ENCODE measurements at regions not wholly inside any gene's neighbourhood (a gene's known extent, or its start where the extent isn't known, plus 50 kb on each side); places are given as distances from the start of the nearest gene placed in this dataset.

DNA sequence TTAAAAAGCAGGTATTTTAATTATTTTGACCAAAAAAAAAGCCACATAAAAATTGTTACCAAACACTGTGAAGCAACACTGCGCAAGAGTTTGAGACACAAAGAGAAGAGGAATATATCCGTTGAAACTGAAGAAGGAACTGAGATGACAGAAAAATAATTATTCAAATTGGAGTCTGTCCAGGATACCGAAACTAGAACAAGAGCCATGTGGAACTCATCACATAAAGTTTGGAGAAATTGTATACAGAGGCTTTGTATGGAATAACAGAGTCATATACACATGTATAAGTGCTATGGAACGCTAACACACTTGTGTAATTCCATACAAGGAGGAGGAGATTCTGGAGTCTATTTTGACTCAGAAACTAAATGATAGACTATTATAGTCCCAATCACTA, 675.1 kb upstream of the ADGRL2 start:
- DNase-seq, result no peak

GRCh38 chr1:81121306-81121705, 679.4 kb upstream of the ADGRL2 start:
- no peak for DNase-seq

- no peak for DNase-seq
Observed at GRCh38 chr1:81119319-81119718, 681.4 kb upstream of the ADGRL2 start.

GRCh38 chr1:81118550-81118949, 682.2 kb upstream of the ADGRL2 start:
- no peak for DNase-seq

- no peak for DNase-seq
Observed at GRCh38 chr1:81115422-81115821, 685.3 kb upstream of the ADGRL2 start.

DNA sequence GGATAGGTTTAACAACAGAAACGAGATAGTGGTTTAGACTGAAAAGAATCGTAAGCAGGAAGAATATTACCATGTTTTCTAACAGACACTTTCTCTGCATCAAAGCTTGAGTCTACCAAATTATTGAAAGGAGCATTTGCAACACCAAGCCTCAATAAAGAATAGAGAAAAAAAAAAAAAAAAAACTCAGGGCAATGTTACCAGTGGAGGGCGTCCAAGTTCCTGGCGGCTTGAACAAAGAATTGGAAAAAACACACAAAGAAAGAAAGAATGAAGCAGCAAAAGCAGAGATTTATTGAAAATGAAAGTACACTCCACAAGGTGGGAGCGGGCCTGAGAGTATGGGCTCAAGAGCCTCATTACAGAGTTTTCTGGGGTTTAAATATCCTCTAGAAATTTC, 686.5 kb upstream of the ADGRL2 start:
- DNase-seq, result no peak

DNA sequence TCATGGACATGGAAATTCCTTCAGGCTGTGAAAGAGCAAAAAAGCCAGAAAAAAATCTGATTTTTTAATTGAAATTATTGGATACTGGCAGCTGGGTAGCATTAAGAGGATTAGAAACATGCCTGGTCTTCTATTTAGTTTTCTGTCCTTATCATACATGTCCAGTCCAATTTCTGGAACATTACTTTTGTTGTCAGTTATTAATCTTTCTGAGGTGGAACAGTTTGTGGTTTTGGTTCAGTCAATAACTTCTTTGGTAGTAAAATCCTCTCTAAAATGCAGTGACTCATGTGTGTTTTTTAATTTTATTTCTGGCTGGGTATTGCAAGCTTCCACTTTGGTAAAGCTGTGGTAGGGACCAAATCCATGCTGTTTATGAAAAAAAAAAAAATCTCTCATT, 687.0 kb upstream of the ADGRL2 start:
- no peak for DNase-seq

GRCh38 chr1:81111818-81112217, 688.9 kb upstream of the ADGRL2 start:
- no peak for DNase-seq

DNA sequence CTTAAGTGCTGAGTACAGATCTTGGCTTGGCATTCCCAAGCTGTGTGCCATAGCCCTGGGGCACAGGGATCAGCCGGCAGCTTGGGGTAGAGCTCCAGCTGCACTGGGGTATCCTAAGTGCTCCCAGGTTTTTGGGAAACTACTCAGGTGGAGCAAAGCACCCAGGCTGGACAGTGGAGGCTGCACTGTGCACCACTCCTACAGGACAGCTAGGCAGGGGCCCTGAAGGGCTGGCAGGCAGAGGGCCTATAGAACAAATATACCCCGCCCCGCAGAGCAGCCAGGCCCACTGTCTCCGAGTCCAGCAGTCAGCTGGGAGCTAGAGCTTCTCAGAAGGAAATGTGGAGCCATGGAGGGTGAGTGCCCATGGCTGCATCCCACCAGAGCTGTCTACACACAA, 691.7 kb upstream of the ADGRL2 start:
- DNase-seq, result no peak

- no peak for DNase-seq
Observed at GRCh38 chr1:81097860-81098259, 702.9 kb upstream of the ADGRL2 start.

- DNase-seq, result no peak
Observed at GRCh38 chr1:81073580-81073979, 727.2 kb upstream of the ADGRL2 start.

DNA sequence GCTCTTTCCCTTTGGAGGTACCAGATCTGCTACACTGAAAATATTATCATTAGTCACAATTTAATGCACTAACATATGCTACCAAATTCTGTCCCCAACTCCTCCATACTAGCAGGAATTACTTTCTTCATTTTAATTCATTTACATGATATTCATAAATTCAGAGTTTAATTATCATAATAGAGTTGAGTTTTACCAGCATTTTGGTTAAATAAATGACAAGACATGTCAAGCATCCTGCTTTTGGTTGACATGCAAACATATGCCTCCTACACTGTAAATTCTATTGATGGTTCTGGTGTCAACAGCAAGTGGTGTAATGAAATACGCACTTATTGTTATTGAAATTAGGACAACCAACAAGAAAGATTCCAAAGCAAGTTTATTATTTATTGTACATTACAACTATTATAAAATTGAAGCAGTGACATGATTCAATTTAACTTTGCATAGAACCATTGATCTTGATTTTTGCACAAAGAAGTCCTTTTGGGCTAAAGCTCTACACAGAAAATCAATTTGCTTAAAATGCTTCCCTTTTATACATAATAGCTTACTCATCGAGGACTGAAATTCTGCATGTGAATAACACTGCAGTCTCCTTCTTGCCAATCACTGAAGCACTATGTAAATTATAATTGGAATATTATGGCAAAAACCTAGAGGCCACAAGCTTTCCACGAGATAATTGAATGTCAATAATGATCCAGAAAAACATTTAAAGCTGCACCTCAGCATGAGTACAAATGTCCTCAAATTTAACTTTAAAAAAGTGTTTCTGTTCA, 728.6 kb upstream of the ADGRL2 start:
- no peak for DNase-seq

DNA sequence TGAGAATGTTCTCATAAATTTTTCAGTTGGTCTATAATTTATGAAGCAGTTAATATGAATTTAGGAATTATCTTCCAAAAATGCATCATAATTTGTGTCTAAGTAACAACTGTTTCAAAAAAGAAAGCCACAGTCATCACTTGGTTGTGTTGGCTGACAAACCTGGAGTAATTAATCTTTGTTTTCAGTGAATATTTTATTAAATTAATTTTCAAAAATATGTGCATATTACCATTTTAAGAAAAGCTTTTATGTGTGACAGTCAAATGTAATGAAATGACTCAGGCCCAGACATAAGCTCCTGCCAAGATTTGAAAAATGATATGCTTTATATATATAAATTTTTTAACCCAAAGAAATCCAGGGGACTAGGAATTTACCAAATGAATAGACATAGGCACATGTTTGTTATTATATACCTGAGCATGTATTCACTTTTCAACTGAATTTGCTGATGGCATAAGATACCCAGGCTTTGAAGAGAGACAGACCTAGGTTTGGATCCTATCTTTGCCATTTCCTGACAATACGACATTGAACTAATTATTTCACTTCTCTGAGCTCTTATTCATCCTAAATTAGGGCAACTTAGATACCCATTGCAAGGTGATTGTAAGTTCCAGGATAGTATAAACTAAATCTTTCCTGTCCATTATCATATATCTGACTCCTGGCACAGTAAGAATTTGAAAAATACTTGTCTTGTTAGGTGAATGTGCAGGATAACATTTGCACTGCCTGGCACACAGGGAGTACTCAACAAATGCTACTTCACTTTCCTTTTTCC, 729.5 kb upstream of the ADGRL2 start:
- no peak for DNase-seq

DNA sequence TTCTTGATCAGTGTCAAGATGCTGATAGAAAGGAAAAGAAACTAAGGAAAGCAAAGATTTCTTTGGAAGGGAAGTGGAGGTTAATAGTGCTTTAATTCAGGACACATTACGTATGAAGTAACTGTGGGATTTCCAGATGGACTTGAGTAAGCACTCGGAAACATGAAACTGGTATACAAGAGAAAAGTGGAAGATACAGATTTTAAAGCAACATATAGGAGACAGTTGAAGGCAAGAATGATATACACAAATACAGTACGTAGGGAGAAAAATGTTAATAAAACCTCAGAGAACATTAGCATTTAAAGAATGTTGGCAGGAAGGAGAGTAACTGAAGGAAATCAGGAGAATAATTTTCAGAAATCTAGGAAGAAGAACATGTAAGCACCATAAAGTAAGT, 730.9 kb upstream of the ADGRL2 start:
- no peak for DNase-seq

- DNase-seq, result no peak
Observed at GRCh38 chr1:81068726-81069125, 732.0 kb upstream of the ADGRL2 start.

- DNase-seq, result no peak
Observed at GRCh38 chr1:81053826-81054225, 746.9 kb upstream of the ADGRL2 start.

DNA sequence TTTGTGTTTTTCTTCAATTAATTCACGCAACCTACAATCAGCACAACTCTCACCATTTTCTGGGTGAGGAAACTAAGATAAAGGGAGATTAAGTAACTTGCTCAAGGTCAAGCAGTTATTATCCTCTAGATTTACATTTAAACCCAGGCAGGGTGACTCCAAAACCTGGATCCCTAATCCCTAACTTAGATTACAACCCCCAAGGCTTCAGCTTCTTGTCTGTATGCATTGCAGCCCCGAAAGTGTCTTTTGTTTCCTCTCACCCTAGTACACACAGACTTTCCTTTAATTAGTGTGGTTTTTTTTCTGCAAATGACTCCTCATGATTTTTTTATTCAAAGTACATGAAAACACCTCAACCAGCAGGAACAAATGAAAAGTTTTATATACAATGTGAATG, 748.6 kb upstream of the ADGRL2 start:
- DNase-seq, result no peak

DNA sequence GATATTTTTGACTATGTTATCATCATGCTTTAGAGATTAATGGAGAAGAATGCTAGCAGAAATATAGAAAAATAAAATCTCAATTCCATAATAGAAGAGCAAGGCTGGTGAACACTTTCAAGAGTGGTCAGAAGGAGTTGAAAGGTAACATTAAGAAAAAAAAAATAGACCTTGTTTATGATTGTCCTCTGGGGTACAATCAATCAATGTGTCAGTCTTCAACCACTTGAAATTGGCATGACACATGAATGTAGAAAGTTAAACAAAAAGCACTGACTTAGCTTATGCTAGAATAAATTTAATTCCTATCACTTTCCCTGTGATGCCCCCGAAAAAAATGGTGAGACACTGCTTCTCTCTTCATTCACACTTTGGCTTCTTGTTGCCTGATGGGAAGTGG, 750.3 kb upstream of the ADGRL2 start:
- DNase-seq, result no peak

DNA sequence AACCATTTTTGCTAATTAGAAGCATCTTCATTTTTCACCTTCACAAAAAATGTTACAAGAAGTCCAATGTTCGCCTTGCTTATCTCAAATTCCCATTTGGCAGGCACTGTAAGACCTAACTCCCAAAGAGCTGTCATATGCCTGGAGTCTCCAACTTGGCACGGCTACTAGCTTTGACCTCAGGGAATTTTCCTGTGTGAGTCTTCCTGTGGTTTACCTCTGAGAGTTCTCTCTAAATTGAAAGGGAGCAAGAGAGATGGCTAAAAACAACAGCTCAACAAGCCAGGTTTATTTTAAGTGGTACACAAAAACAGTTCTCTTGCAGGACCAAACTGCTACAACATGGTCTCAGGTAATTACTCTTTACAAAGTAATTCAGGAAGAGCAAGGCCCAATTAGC, 756.0 kb upstream of the ADGRL2 start:
- no peak for DNase-seq

DNA sequence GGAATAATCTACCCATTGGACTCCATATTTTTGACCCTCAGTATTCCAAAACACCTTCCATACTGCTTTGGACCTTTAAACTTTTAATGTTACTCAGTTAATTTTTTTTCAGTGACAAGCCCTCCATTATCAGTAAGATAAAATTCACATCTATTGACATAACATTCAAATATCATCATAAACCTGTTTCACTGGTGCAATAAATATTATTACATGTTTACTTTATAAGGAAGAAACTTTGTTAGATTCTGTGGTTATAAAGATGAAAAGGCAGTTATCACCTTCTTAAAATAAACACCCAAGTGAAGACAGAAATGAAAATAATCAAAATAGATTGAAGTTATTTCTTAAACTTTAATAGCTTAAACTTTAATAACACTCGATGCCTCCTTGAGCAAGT, 758.5 kb upstream of the ADGRL2 start:
- no peak for DNase-seq

- no peak for DNase-seq
Observed at GRCh38 chr1:81034291-81034690, 766.4 kb upstream of the ADGRL2 start.

DNA sequence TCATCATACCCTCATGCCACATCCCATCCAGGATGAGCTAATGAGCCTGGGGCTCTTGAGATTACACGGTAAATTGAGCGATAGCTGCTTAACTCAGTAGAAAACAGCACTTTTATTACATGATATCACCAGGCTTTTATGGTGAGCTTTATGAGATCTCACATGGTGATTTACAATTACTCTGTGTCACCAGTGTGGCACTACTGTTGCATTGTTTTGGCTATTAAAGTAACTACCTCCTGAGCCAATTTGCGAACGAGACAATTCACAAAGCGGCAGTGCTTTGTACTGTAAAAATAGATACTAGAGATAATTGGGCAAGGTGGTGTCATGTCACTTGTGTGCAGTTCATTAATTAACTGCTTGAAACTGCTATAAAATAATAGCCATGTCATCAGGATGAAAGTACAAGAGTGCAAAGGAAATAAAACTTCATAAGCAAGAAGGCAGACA, 767.7 kb upstream of the ADGRL2 start:
- DNase-seq, result peak; percentile 53

DNA sequence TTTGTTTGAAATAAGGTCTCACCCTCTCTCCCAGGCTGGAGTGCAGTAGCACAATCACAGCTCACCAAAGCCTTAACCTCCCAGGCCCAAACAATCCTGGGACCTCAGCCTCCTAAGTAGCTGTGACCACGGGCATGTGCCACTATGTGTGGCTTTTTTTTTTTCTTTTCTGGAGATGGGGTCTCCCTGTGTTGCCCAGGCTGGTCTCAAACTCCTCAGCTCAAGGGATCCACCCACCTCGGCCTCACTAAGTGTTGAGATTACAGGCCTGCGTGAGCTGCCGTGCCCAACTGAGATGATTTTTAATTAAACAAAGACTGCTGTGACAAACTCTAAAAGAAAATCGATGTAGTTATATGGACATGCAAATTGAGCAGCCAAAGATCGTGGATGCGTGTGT, 768.4 kb upstream of the ADGRL2 start:
- DNase-seq, result no peak

- DNase-seq, result no peak
Observed at GRCh38 chr1:81030441-81030840, 770.3 kb upstream of the ADGRL2 start.

DNA sequence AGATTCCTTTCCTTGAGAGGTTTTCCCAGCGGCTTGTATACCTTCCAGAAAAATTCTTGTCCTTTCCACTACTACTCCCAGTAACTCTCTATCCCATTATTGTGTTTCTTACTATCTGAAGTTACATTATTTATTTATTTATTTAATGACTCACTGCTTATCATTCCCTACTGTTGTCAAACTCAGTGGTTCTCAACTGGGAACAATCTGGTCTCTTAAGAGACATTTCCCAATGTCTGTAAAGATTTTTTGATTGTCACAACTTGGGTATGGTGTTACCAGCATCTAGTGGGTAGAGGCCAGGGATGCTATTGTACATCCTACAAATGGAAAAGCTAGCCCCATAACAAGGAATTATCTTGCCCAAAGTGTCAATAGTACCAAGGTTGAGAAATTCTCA, 771.5 kb upstream of the ADGRL2 start:
- no peak for DNase-seq

Data from NCI-H510A treated with DMSO at 0.1 percent for 48 hours (cell line).